ENCODE measurements at regions not wholly inside any gene's neighbourhood (a gene's known extent, or its start where the extent isn't known, plus 50 kb on each side); places are given as distances from the start of the nearest gene placed in this dataset.

DNA sequence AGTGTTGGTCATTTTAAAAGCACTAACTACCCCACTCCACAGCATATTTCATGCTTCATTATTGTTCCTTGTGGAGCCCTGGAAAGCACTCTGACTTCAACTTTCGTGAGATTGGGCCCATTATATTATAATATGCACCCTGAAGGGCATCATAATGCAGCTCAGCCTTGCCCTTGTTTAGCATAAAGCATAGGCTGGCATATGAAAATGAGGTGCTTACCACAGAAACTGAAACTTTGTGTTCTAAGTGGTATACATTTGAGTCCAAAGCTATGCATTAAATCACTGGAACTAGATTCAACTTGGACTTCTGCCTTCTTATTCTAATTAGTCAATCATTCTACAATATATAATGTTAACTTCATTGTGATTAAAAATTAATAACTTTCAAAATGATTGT lies 1027.9 kb downstream of the STIM2 start:
- Histone ChIP-seq H3K36me3 (ENCODE audit: insufficient read depth, low read length) (no peaks in the 10 kb centered on the region), H3K27me3 (ENCODE audit: insufficient read depth, low read length) (no peaks in the 10 kb centered on the region), H3K4me1 (ENCODE audit: insufficient read depth, low read length) (no peaks in the 10 kb centered on the region), H3K9me3 (ENCODE audit: control insufficient read depth in 1 of 2, low read length in 2 of 2) (no peaks in the 10 kb centered on the region), H3K27ac (ENCODE audit: low read depth, low read length) (no peak overlapping the region), H3K4me3 (ENCODE audit: low read length in 2 of 2) (no peak overlapping the region)
- ChIA-PET CTCF (ENCODE audit: partially characterized antibody) (no interaction called here), POLR2A (ENCODE audit: partially characterized antibody) (no interaction called here)
- Mint-ChIP-seq H3K27ac (no peak overlapping the region), H3K27me3 (no peaks in the 10 kb centered on the region), H3K4me3 (no peak overlapping the region), H3K36me3 (no peaks in the 10 kb centered on the region), H3K4me1 (no peaks in the 10 kb centered on the region), H3K9me3 (peaks cover 0 to 10% (median 4%) of the 10 kb centered on the region in 8 donors)
- intact Hi-C loops (cut with micrococcal nuclease), result no loop called here
- no peak for DNase-seq

DNA sequence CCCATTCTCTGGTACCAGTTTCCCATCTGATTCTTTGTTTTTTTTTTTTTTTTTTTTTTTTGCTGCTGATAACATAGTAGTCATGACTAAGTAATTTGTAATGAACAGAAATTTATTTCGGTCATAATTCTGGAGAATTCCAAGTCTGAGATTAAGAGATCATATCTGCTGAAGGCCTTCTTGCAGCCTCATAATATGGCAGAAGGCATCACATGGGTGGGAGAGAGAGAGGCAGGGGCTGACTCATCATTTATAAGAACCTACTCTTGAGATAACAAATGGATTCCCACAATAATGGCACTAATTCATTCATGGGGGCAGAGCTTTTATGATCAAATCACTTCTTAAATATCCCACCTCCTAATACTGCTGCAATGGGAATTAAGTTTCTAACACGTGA lies 1034.3 kb downstream of the STIM2 start:
- Mint-ChIP-seq H3K9me3 (peaks cover 0 to 17% (median 4%) of the 10 kb centered on the region in 8 donors), H3K36me3 (no peaks in the 10 kb centered on the region), H3K27me3 (no peaks in the 10 kb centered on the region), H3K4me3 (no peak overlapping the region), H3K4me1 (no peaks in the 10 kb centered on the region), H3K27ac (no peak overlapping the region)
- CTCF ChIA-PET (ENCODE audit: partially characterized antibody), result no interaction called here
- no peak overlapping the region for H3K4me3 ChIP-seq (ENCODE audit: low read length in 2 of 2)
- no peaks in the 10 kb centered on the region for H3K27me3 ChIP-seq (ENCODE audit: insufficient read depth, low read length)
- intact Hi-C loops (cut with micrococcal nuclease), result no loop called here
- no peak for DNase-seq
- no peak overlapping the region for H3K27ac ChIP-seq (ENCODE audit: low read depth, low read length)
- POLR2A ChIA-PET (ENCODE audit: partially characterized antibody), result no interaction called here
- H3K36me3 ChIP-seq (ENCODE audit: insufficient read depth, low read length), result no peaks in the 10 kb centered on the region
- no peaks in the 10 kb centered on the region for H3K4me1 ChIP-seq (ENCODE audit: insufficient read depth, low read length)
- H3K9me3 ChIP-seq (ENCODE audit: control insufficient read depth in 1 of 2, low read length in 2 of 2), result no peaks in the 10 kb centered on the region

DNA sequence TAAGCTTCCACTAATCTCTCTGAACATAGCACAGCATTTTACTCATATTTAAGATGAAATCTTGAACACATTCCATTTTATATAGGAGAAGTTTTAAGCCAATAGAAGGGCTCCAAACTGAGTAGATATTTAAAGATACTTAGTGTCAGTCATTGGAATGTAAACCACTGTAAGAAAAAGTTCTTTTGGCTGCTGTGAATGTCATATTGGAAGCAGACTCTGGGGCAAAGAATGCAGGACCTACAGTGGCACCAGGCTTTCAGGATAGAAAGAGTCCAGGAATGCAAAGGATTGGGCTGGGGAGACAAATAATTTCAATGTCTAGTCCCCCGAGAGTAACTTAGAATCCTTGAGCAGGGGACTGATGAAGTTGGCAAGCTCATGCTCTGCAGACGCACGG lies 1047.7 kb downstream of the STIM2 start:
- H3K4me1 ChIP-seq (ENCODE audit: insufficient read depth, low read length), result no peaks in the 10 kb centered on the region
- H3K27me3 Mint-ChIP-seq, result no peaks in the 10 kb centered on the region
- no peak overlapping the region for H3K27ac Mint-ChIP-seq
- no peaks in the 10 kb centered on the region for H3K4me1 Mint-ChIP-seq
- no peak overlapping the region for H3K4me3 ChIP-seq (ENCODE audit: low read length in 2 of 2)
- no peak overlapping the region for H3K4me3 Mint-ChIP-seq
- intact Hi-C loops (cut with micrococcal nuclease), result no loop called here
- CTCF ChIA-PET (ENCODE audit: partially characterized antibody), result no interaction called here
- no peak for DNase-seq
- H3K27me3 ChIP-seq (ENCODE audit: insufficient read depth, low read length), result no peaks in the 10 kb centered on the region
- no peaks in the 10 kb centered on the region for H3K9me3 ChIP-seq (ENCODE audit: control insufficient read depth in 1 of 2, low read length in 2 of 2)
- H3K36me3 Mint-ChIP-seq, result no peaks in the 10 kb centered on the region
- H3K9me3 Mint-ChIP-seq, result peaks cover 3 to 17% (median 8%) of the 10 kb centered on the region in 8 donors
- POLR2A ChIA-PET (ENCODE audit: partially characterized antibody), result no interaction called here
- no peak overlapping the region for H3K27ac ChIP-seq (ENCODE audit: low read depth, low read length)
- no peaks in the 10 kb centered on the region for H3K36me3 ChIP-seq (ENCODE audit: insufficient read depth, low read length)

DNA sequence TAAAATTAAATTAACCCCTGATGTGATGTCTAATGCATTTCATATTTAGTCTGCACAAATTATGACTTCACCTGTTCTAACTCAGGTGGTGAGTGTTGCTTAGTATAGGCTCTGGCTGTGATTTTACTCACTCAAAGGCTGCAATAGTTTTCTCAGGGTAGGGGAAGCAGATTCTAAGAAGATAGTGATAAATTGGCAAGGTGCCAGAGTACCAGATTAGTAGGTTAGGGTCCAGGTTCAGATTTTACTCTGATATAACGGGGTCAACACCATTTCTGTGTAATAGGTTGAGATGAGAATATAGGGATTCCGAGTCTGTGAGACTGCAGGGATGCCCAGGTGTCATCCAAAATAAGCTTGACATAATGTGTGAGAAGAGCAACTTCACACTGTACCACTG lies 1049.6 kb downstream of the STIM2 start:
- no peaks in the 10 kb centered on the region for H3K4me1 Mint-ChIP-seq
- H3K36me3 Mint-ChIP-seq, result no peaks in the 10 kb centered on the region
- ChIA-PET CTCF (ENCODE audit: partially characterized antibody) (interaction anchor here (0.7 kb wide), 1 partner anchor 12 kb away, joined by 3 read pairs; no protein-coding TSS in a partner anchor), POLR2A (ENCODE audit: partially characterized antibody) (no interaction called here)
- H3K27me3 Mint-ChIP-seq, result no peaks in the 10 kb centered on the region
- no peaks in the 10 kb centered on the region for H3K36me3 ChIP-seq (ENCODE audit: insufficient read depth, low read length)
- DNase-seq, result no peak
- H3K9me3 ChIP-seq (ENCODE audit: control insufficient read depth in 1 of 2, low read length in 2 of 2), result no peaks in the 10 kb centered on the region
- H3K27me3 ChIP-seq (ENCODE audit: insufficient read depth, low read length), result no peaks in the 10 kb centered on the region
- H3K4me1 ChIP-seq (ENCODE audit: insufficient read depth, low read length), result no peaks in the 10 kb centered on the region
- no peak overlapping the region for H3K4me3 ChIP-seq (ENCODE audit: low read length in 2 of 2)
- no peak overlapping the region for H3K27ac Mint-ChIP-seq
- intact Hi-C loops (cut with micrococcal nuclease), result no loop called here
- no peak overlapping the region for H3K27ac ChIP-seq (ENCODE audit: low read depth, low read length)
- H3K9me3 Mint-ChIP-seq, result peaks cover 3 to 14% (median 7%) of the 10 kb centered on the region in 8 donors
- no peak overlapping the region for H3K4me3 Mint-ChIP-seq

DNA sequence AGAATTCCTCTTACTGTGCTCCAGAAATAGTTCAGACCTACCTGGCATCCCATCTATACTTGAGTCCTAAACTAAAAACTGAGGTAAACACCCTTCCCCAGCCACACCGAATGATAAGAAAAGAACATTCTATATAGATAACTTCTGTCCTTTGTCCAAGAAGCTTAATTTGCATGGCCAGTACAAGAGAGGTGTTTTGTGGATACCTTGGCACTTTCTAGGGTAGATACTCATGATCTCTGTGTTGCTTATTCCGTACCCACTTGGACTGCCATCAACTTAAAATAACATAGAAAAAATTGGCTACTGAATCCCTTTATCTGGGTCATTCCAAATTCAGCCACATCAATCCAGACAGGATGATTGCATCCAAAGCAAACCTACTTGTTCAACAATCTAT lies 1050.4 kb downstream of the STIM2 start:
- Histone ChIP-seq H3K36me3 (ENCODE audit: insufficient read depth, low read length) (no peaks in the 10 kb centered on the region), H3K27me3 (ENCODE audit: insufficient read depth, low read length) (no peaks in the 10 kb centered on the region), H3K4me1 (ENCODE audit: insufficient read depth, low read length) (no peaks in the 10 kb centered on the region), H3K9me3 (ENCODE audit: control insufficient read depth in 1 of 2, low read length in 2 of 2) (no peaks in the 10 kb centered on the region), H3K27ac (ENCODE audit: low read depth, low read length) (no peak overlapping the region), H3K4me3 (ENCODE audit: low read length in 2 of 2) (no peak overlapping the region)
- H3K4me1 Mint-ChIP-seq, result no peaks in the 10 kb centered on the region
- intact Hi-C loops (cut with micrococcal nuclease), result no loop called here
- H3K27ac Mint-ChIP-seq, result no peak overlapping the region
- ChIA-PET POLR2A (ENCODE audit: partially characterized antibody) (no interaction called here), CTCF (ENCODE audit: partially characterized antibody) (interaction anchor here (0.7 kb wide), 1 partner anchor 11 kb away, joined by 3 read pairs; no protein-coding TSS in a partner anchor)
- H3K27me3 Mint-ChIP-seq, result no peaks in the 10 kb centered on the region
- H3K9me3 Mint-ChIP-seq, result peaks cover 3 to 13% (median 7%) of the 10 kb centered on the region in 8 donors
- DNase-seq, result no peak
- no peaks in the 10 kb centered on the region for H3K36me3 Mint-ChIP-seq
- no peak overlapping the region for H3K4me3 Mint-ChIP-seq

DNA sequence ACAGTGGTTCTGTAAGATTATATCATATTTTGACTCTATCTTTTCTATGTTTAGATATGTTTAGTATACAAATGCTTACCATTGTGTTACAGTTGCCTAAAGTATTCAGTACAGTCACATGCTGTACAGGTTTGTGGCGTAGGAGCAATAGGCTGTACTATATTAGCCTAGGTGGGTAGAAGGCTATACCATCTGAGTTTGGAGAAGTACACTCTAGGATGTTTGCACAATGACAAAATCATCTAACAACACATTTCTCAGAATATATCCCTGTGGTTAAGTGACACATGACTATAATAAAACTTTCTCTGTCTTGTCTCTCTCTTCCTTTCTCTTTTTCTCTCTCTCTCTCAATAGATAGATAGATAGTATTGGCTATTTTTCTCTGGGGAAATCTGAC lies 1053.1 kb downstream of the STIM2 start:
- no peaks in the 10 kb centered on the region for H3K36me3 Mint-ChIP-seq
- H3K9me3 Mint-ChIP-seq, result peaks cover 0 to 9% (median 6%) of the 10 kb centered on the region in 8 donors
- intact Hi-C loops (cut with micrococcal nuclease), result no loop called here
- Histone ChIP-seq H3K36me3 (ENCODE audit: insufficient read depth, low read length) (no peaks in the 10 kb centered on the region), H3K9me3 (ENCODE audit: control insufficient read depth in 1 of 2, low read length in 2 of 2) (no peaks in the 10 kb centered on the region), H3K27me3 (ENCODE audit: insufficient read depth, low read length) (no peaks in the 10 kb centered on the region), H3K4me1 (ENCODE audit: insufficient read depth, low read length) (no peaks in the 10 kb centered on the region), H3K27ac (ENCODE audit: low read depth, low read length) (no peak overlapping the region), H3K4me3 (ENCODE audit: low read length in 2 of 2) (no peak overlapping the region)
- H3K4me3 Mint-ChIP-seq, result no peak overlapping the region
- ChIA-PET POLR2A (ENCODE audit: partially characterized antibody) (no interaction called here), CTCF (ENCODE audit: partially characterized antibody) (no interaction called here)
- no peak for DNase-seq
- no peaks in the 10 kb centered on the region for H3K27me3 Mint-ChIP-seq
- no peak overlapping the region for H3K27ac Mint-ChIP-seq
- H3K4me1 Mint-ChIP-seq, result no peaks in the 10 kb centered on the region

DNA sequence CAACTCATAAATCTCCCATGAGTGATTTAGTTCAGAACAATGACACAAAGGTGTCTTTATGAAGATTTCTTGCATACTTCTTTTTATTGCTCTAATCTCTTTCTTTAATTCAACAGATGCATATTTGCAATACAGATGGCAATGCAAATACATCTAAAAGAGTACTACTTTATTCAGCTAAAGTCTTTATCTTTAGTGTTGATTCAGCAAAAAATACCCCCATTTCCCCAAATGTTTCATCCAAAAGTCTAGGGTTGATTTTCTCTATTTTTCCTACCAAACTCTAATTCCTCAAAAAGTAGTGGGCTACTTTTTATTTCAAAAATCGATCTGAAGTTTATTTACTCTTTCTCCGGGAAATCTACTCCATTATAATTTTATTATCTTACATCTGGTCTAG lies 1055.2 kb downstream of the STIM2 start:
- Mint-ChIP-seq H3K27ac (no peak overlapping the region), H3K27me3 (no peaks in the 10 kb centered on the region)

More for the DNA sequence above, 1055.2 kb downstream of the STIM2 start:
- no peaks in the 10 kb centered on the region for H3K36me3 ChIP-seq (ENCODE audit: insufficient read depth, low read length)
- no peak overlapping the region for H3K4me3 ChIP-seq (ENCODE audit: low read length in 2 of 2)
- H3K27ac ChIP-seq (ENCODE audit: low read depth, low read length), result no peak overlapping the region
- intact Hi-C loops (cut with micrococcal nuclease), result no loop called here
- no peaks in the 10 kb centered on the region for H3K4me1 Mint-ChIP-seq
- CTCF ChIA-PET (ENCODE audit: partially characterized antibody), result no interaction called here
- DNase-seq, result no peak
- H3K4me1 ChIP-seq (ENCODE audit: insufficient read depth, low read length), result no peaks in the 10 kb centered on the region
- H3K27me3 ChIP-seq (ENCODE audit: insufficient read depth, low read length), result no peaks in the 10 kb centered on the region
- H3K9me3 ChIP-seq (ENCODE audit: control insufficient read depth in 1 of 2, low read length in 2 of 2), result no peaks in the 10 kb centered on the region
- H3K36me3 Mint-ChIP-seq, result no peaks in the 10 kb centered on the region
- no peak overlapping the region for H3K4me3 Mint-ChIP-seq
- POLR2A ChIA-PET (ENCODE audit: partially characterized antibody), result no interaction called here
- H3K9me3 Mint-ChIP-seq, result peaks cover 0 to 6% (median 2%) of the 10 kb centered on the region in 8 donors

Data from CD4-positive, alpha-beta memory T cell (primary cell).